HFFc6 (cell line): ENCODE measurements at regions not wholly inside any gene's neighbourhood (a gene's known extent, or its start where the extent isn't known, plus 50 kb on each side); places are given as distances from the start of the nearest gene placed in this dataset.

Source experiments
- DNase-seq: peaks from one replicate; pipeline ENCODE4 v3.0.0-alpha.2; 2018
- H3K27ac Mint-ChIP-seq: 2 replicates; pipeline ENCODE4 v1.8.0; 2020; ENCODE audit warnings: mild to moderate bottlenecking, mixed read lengths
- H3K27me3 Mint-ChIP-seq: 2 replicates; pipeline ENCODE4 v1.8.0; 2021; ENCODE audit warnings: mild to moderate bottlenecking, moderate library complexity, mixed read lengths; ENCODE audit not compliant: insufficient read depth
- H3K36me3 Mint-ChIP-seq: 2 replicates; pipeline ENCODE4 v1.8.0; 2021; ENCODE audit warnings: low read depth, mixed read lengths
- H3K4me1 Mint-ChIP-seq: 2 replicates; pipeline ENCODE4 v1.8.0; 2020; ENCODE audit warnings: low read depth, mixed read lengths
- H3K4me3 Mint-ChIP-seq: 2 replicates; pipeline ENCODE4 v1.8.0; 2020; ENCODE audit warnings: mild to moderate bottlenecking, moderate library complexity, mixed read lengths
- H3K9me3 Mint-ChIP-seq: 2 replicates; pipeline ENCODE4 v1.8.0; 2020; ENCODE audit warnings: mild to moderate bottlenecking, mixed read lengths
- TF ChIP-seq, protein P1 (sequence below): fragments of 200-600 bp; sonication (generic); IDR thresholded peaks from 2 replicates; pipeline ENCODE4 v1.5.0; 2021; ENCODE audit warnings: antibody characterized with exemption, mild to moderate bottlenecking

DNA sequence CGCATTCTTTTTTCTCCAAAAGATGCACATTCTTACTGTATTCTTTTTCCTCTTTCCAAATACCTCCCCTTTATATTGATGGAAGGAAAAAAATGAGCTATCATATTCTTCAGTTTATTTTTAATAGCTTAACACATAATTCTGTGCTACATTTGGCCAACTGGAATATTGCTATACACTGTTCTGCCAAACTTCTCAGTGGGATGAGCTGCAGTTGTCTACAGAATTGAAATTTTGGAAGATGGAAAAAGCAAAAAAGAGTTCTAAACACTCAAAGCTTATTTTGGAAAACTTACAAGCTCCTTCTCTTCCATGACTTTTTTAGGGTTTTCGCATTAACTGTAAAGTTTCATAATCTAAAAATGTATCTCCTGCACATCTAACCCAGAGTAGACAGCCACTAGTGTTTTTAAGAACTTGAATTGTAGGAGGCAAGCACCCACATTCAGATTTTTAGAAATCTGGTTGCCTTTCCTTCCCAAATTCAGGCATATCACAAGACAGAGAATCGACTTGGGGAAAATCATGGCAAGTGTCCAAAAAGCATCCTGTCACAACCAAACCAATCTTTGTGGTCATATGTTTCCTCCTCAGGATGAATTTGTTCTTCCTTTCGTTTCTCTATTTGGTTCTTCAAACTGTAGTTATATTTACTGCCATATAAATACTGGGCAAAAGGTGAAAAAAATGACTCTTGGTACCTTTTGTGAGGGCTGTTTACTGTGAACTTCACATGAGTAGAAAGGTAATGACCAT lies 111.4 kb upstream of the FRY start:
- no peak for DNase-seq
- Mint-ChIP-seq H3K4me3 (no peak overlapping the region), H3K36me3 (no peaks in the 10 kb centered on the region), H3K9me3 (no peaks in the 10 kb centered on the region), H3K27me3 (peaks cover 5% of the 10 kb centered on the region), H3K4me1 (no peaks in the 10 kb centered on the region), H3K27ac (no peak overlapping the region)
- TF ChIP-seq, protein P1, sequence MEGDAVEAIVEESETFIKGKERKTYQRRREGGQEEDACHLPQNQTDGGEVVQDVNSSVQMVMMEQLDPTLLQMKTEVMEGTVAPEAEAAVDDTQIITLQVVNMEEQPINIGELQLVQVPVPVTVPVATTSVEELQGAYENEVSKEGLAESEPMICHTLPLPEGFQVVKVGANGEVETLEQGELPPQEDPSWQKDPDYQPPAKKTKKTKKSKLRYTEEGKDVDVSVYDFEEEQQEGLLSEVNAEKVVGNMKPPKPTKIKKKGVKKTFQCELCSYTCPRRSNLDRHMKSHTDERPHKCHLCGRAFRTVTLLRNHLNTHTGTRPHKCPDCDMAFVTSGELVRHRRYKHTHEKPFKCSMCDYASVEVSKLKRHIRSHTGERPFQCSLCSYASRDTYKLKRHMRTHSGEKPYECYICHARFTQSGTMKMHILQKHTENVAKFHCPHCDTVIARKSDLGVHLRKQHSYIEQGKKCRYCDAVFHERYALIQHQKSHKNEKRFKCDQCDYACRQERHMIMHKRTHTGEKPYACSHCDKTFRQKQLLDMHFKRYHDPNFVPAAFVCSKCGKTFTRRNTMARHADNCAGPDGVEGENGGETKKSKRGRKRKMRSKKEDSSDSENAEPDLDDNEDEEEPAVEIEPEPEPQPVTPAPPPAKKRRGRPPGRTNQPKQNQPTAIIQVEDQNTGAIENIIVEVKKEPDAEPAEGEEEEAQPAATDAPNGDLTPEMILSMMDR = no peak

- TF ChIP-seq, protein P1 = no peak
- H3K4me3 Mint-ChIP-seq = no peak overlapping the region
- peaks cover 8% of the 10 kb centered on the region for H3K27me3 Mint-ChIP-seq
- no peaks in the 10 kb centered on the region for H3K36me3 Mint-ChIP-seq
- DNase-seq = no peak
- H3K9me3 Mint-ChIP-seq = no peaks in the 10 kb centered on the region
- no peaks in the 10 kb centered on the region for H3K4me1 Mint-ChIP-seq
- no peak overlapping the region for H3K27ac Mint-ChIP-seq
These were observed 110.9 kb upstream of the FRY start for GRCh38 chr13:31920727-31921100.

GRCh38 chr13:31922724-31923123 lies 108.8 kb upstream of the FRY start:
- Mint-ChIP-seq H3K4me1 (no peaks in the 10 kb centered on the region), H3K9me3 (no peaks in the 10 kb centered on the region), H3K36me3 (no peaks in the 10 kb centered on the region), H3K27me3 (peaks cover 4% of the 10 kb centered on the region; the same call in 1 of the 2 replicates), H3K27ac (no peak overlapping the region), H3K4me3 (no peak overlapping the region)
- TF ChIP-seq, protein P1 = no peak
- DNase-seq = no peak

DNA sequence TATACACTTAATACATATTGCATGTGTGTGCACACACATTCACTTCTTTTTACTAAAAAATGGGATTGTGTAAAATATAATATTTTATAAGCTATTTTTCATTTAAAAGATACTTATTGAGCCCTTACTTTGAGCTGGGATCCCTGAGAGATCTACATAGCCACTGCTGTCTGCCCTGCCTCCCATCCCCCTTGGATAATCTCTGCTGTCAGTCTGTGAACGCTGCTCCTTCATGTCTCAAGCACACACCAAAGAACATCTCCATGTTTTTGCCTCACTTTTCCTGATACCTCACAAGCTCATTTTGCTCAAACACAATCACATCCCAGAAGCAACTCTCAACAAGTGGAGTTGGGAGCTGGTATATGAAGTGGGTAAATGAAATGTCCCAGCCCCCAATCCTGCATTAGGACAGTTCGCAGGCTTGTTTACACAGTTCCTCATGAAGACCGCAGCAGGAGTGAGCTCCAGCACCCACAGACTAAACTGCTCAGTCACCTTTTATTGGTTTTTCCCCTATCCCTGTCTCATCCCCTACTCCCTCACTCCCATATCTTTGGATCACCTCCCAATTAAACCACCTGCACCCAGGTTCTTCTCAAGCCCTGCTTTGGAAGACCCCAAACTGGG lies 108.3 kb upstream of the FRY start:
- Mint-ChIP-seq H3K4me1 (no peaks in the 10 kb centered on the region), H3K36me3 (no peaks in the 10 kb centered on the region), H3K9me3 (no peaks in the 10 kb centered on the region), H3K4me3 (no peak overlapping the region), H3K27me3 (peaks cover 4% of the 10 kb centered on the region; the same call in 1 of the 2 replicates), H3K27ac (no peak overlapping the region)
- TF ChIP-seq, protein P1 = no peak
- no peak for DNase-seq

DNA sequence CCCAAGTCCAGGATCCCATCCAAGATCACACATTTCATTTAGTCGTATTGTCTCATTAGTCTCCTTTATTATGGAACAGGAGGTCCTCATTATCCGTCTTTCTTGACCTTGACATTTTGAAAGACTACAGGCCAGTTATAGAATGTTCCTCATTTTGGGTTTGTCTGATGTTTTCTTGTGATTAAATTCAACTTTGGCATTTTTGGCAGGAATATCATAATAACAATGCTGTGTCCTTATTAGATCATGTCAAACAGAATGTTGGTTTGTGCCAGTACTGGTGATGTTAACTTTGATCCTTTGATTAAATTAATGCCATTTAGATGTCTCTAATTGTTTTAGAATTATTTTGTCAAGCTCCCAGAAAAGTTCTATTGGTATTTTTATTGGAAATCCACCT lies 106.5 kb upstream of the FRY start:
- no peaks in the 10 kb centered on the region for H3K36me3 Mint-ChIP-seq
- no peak for DNase-seq
- H3K4me1 Mint-ChIP-seq = no peaks in the 10 kb centered on the region
- H3K4me3 Mint-ChIP-seq = no peak overlapping the region
- TF ChIP-seq, protein P1 = no peak
- H3K27me3 Mint-ChIP-seq = peaks cover 4% of the 10 kb centered on the region; the same call in 1 of the 2 replicates
- no peak overlapping the region for H3K27ac Mint-ChIP-seq
- no peaks in the 10 kb centered on the region for H3K9me3 Mint-ChIP-seq
